GM21737 (cell line): ENCODE measurements at regions not wholly inside any gene's neighbourhood (a gene's known extent, or its start where the extent isn't known, plus 50 kb on each side); places are given as distances from the start of the nearest gene placed in this dataset.

ENCODE experiments used
- ATAC-seq: cut with Tn5 transposase; IDR thresholded peaks from one replicate; pipeline ENCODE4 v1.9.1; 2021; ENCODE audit warnings: mild to moderate bottlenecking, moderate library complexity; ENCODE audit not compliant: unreplicated experiment

- no peak for ATAC-seq
These were observed 305.3 kb downstream of the SLC6A15 start for GRCh38 chr12:84607170-84607819.

- ATAC-seq = no peak
These were observed 306.6 kb downstream of the SLC6A15 start for GRCh38 chr12:84605983-84606382.

GRCh38 chr12:84604551-84604950 lies 308.0 kb downstream of the SLC6A15 start:
- ATAC-seq = no peak

GRCh38 chr12:84603484-84604248 lies 308.9 kb downstream of the SLC6A15 start:
- ATAC-seq = no peak

GRCh38 chr12:84601483-84601882 lies 311.1 kb downstream of the SLC6A15 start:
- ATAC-seq = no peak

GRCh38 chr12:84599539-84599938 lies 313.1 kb downstream of the SLC6A15 start:
- no peak for ATAC-seq

- ATAC-seq = no peak
These were observed 316.3 kb downstream of the SLC6A15 start for GRCh38 chr12:84596266-84596665.

GRCh38 chr12:84594157-84594556 lies 318.4 kb downstream of the SLC6A15 start:
- ATAC-seq = no peak

- ATAC-seq = no peak
These were observed 326.7 kb downstream of the SLC6A15 start for GRCh38 chr12:84585776-84586395.

GRCh38 chr12:84572196-84572595 lies 340.4 kb downstream of the SLC6A15 start:
- ATAC-seq = no peak

- no peak for ATAC-seq
These were observed 350.3 kb downstream of the SLC6A15 start for GRCh38 chr12:84562331-84562730.

GRCh38 chr12:84561351-84561750 lies 351.2 kb downstream of the SLC6A15 start:
- ATAC-seq = no peak

GRCh38 chr12:84554199-84554723 lies 358.3 kb downstream of the SLC6A15 start:
- no peak for ATAC-seq

- ATAC-seq = no peak
These were observed 359.1 kb downstream of the SLC6A15 start for GRCh38 chr12:84553331-84554117.

GRCh38 chr12:84551373-84551772 lies 361.2 kb downstream of the SLC6A15 start:
- no peak for ATAC-seq

- no peak for ATAC-seq
These were observed 362.1 kb downstream of the SLC6A15 start for GRCh38 chr12:84550518-84550917.

GRCh38 chr12:84542289-84542688 lies 370.3 kb downstream of the SLC6A15 start:
- no peak for ATAC-seq

- no peak for ATAC-seq
These were observed 374.9 kb downstream of the SLC6A15 start for GRCh38 chr12:84537666-84538065.

- no peak for ATAC-seq
These were observed 399.8 kb downstream of the SLC6A15 start for GRCh38 chr12:84512751-84513150.

GRCh38 chr12:84508851-84509260 lies 403.7 kb downstream of the SLC6A15 start:
- ATAC-seq = no peak
